ENCODE measurements at regions not wholly inside any gene's neighbourhood (a gene's known extent, or its start where the extent isn't known, plus 50 kb on each side); places are given as distances from the start of the nearest gene placed in this dataset.

DNA sequence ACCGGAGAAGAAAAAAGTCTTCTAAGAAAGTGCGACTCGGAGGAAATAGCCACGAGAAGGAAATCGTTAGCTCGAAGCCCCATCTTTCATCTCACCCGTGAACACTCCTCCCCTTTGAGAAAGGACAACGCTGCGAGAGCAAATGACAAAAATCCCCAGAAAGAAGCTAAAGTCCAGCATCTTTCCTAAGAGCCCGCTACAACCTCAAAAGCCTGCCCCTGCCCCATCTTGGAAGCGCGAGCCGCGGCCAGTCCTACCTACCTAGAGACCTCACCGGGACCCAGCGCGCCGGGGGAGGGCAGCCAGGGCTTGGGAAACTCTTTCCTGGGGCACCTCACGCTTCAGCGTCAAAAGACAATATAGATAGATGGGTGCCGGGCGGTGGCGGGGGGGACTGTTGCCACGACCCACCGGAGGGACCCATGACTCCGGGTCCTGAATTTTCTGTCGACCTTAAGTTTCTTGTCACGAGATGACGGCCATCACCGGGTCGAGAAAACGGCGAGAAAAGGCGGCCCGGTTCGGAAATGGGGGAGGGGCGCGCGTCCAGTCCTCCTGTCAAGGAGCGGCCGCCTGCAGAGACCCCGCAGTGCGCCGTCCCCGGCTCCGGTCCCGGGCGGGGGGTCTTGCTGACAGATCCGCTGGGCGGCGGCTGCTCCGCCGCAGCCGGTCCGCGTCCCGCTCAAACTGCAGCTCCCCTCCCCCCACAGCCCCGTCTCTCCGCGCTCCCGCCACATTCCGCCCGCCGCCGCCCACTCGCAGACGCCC is 65.9 kb downstream of the KCNRG start:
- no peaks in the 10 kb centered on the region for H3K36me3 ChIP-seq (ENCODE audit: insufficient read depth, low read length)
- H3K9me3 ChIP-seq (ENCODE audit: low read depth, low read length), result no peaks in the 10 kb centered on the region
- peak; percentile 57 for DNase-seq (ENCODE audit: insufficient read length, low spot score, missing footprints)
- TF ChIP-seq, protein P1, sequence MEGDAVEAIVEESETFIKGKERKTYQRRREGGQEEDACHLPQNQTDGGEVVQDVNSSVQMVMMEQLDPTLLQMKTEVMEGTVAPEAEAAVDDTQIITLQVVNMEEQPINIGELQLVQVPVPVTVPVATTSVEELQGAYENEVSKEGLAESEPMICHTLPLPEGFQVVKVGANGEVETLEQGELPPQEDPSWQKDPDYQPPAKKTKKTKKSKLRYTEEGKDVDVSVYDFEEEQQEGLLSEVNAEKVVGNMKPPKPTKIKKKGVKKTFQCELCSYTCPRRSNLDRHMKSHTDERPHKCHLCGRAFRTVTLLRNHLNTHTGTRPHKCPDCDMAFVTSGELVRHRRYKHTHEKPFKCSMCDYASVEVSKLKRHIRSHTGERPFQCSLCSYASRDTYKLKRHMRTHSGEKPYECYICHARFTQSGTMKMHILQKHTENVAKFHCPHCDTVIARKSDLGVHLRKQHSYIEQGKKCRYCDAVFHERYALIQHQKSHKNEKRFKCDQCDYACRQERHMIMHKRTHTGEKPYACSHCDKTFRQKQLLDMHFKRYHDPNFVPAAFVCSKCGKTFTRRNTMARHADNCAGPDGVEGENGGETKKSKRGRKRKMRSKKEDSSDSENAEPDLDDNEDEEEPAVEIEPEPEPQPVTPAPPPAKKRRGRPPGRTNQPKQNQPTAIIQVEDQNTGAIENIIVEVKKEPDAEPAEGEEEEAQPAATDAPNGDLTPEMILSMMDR (IDR thresholded peaks at IDR 0.05; ENCODE audit: extremely low read depth, low read depth, low read length), result no peak
- peak overlapping the region; percentile 85 for H3K4me3 ChIP-seq (ENCODE audit: insufficient read depth, low read length)
- peak overlapping the region; percentile 80 for H2AFZ ChIP-seq (ENCODE audit: low read length)
- H3K4me1 ChIP-seq (ENCODE audit: insufficient read depth, low read length), result peaks cover 30% of the 10 kb centered on the region
- H3K27me3 ChIP-seq (ENCODE audit: insufficient read depth, low read length), result no peaks in the 10 kb centered on the region
- H3K4me2 ChIP-seq (ENCODE audit: insufficient read depth, low read length), result peak overlapping the region; percentile 88
- peaks cover 86% of the 10 kb centered on the region for H3K79me2 ChIP-seq (ENCODE audit: insufficient read depth, low read length)
- H3K27ac ChIP-seq (ENCODE audit: low read depth, low read length), result peak overlapping the region; percentile 89
- peaks cover 2% of the 10 kb centered on the region for H4K20me1 ChIP-seq (ENCODE audit: insufficient read depth, low read length)

DNA sequence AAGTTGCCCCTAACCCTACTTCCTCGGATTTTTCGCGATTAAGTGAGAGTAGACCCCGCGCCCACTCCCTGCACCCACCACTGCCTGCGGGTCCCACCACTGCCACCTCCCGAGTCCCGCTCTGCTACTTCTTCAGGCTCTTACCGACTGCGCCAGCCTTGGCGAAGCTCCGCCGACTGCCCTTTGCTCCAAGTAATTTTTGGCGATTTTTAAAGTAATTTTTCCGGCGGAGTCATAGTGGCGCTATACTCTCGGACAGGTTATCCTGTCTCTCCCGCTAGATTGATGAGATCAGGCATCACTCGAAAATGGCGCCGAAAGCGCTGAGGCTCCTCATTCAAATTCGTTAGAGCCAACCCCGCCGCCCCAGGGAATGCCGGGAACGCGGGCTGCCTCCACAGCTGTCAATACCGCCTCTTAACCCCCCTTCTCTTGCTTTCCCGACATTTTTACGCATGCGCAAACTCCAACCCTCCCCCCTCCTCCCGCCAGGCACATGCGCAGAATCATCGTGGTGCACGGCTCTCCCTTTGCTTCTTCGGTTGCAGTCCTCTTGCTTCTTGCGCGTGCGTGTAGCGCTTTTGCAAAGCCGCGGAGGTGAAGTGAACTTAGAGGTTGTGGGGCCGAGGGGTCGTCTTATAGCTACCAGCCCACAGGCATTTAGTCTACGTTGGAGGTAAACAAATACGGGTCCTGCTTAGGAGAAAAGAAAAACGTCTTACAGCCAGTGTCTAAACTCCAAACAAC is 66.6 kb downstream of the KCNRG start:
- peaks cover 2% of the 10 kb centered on the region for H4K20me1 ChIP-seq (ENCODE audit: insufficient read depth, low read length)
- H3K79me2 ChIP-seq (ENCODE audit: insufficient read depth, low read length), result peaks cover 85% of the 10 kb centered on the region
- H3K9me3 ChIP-seq (ENCODE audit: low read depth, low read length), result no peaks in the 10 kb centered on the region
- DNase-seq (ENCODE audit: insufficient read length, low spot score, missing footprints), result peak; percentile 93
- peak overlapping the region; percentile 85 for H3K4me3 ChIP-seq (ENCODE audit: insufficient read depth, low read length)
- TF ChIP-seq, protein P1 (IDR thresholded peaks at IDR 0.05; ENCODE audit: extremely low read depth, low read depth, low read length), result no peak
- H3K27ac ChIP-seq (ENCODE audit: low read depth, low read length), result peak overlapping the region; percentile 89
- peaks cover 23% of the 10 kb centered on the region for H3K4me1 ChIP-seq (ENCODE audit: insufficient read depth, low read length)
- peaks cover 5% of the 10 kb centered on the region for H3K36me3 ChIP-seq (ENCODE audit: insufficient read depth, low read length)
- no peaks in the 10 kb centered on the region for H3K27me3 ChIP-seq (ENCODE audit: insufficient read depth, low read length)
- peak overlapping the region; percentile 96 for H3K4me2 ChIP-seq (ENCODE audit: insufficient read depth, low read length)
- peak overlapping the region; percentile 94 for H2AFZ ChIP-seq (ENCODE audit: low read length)

DNA sequence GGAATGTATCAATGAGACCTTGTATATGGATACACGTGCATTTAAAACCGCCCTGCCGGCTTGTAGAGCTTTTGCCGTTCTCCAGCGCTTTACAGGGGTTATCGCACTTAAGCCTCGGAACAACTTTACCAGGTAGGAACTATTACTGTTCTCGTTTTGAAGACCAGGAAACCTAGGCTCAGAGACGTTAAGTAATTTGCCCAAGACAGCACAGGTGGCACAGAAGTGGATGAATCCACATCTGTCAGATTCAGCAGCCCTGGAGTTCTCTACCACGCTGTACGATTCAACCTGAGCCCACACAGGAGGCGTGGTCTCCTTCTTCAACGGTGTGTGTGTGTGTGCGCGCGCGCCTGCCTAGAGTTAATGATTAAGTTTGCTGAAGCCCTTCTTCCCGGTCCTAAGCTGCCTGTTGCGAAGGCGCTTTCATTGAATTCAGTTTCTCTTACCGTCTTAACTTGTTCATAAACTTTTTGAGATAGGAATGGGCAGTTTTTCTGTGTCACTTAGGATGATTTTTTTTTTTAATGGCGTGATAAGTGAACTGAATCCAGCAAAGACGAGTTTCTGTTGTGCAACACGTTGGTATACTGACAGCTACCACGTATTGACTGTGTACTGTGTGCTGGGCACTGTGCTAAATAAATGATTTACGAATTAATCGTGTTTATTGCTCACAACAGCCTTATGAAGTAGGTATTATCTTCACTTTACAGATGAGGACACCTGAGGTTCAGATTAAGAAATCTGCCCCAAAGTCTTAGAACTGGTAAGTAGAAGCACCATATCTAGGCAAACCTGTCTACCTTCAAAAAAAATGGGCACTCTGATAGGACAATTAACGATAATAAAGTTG is 67.4 kb downstream of the KCNRG start:
- H3K27ac ChIP-seq (ENCODE audit: low read depth, low read length), result peak overlapping the region; percentile 82
- peaks cover 85% of the 10 kb centered on the region for H3K79me2 ChIP-seq (ENCODE audit: insufficient read depth, low read length)
- H3K4me2 ChIP-seq (ENCODE audit: insufficient read depth, low read length), result peak overlapping the region; percentile 96
- H4K20me1 ChIP-seq (ENCODE audit: insufficient read depth, low read length), result peaks cover 2% of the 10 kb centered on the region
- peak overlapping the region; percentile 85 for H3K4me3 ChIP-seq (ENCODE audit: insufficient read depth, low read length)
- no peaks in the 10 kb centered on the region for H3K27me3 ChIP-seq (ENCODE audit: insufficient read depth, low read length)
- H2AFZ ChIP-seq (ENCODE audit: low read length), result peak overlapping the region; percentile 94
- TF ChIP-seq, protein P1 (IDR thresholded peaks at IDR 0.05; ENCODE audit: extremely low read depth, low read depth, low read length), result no peak
- DNase-seq (ENCODE audit: insufficient read length, low spot score, missing footprints), result peak; percentile 69
- H3K9me3 ChIP-seq (ENCODE audit: low read depth, low read length), result no peaks in the 10 kb centered on the region
- H3K36me3 ChIP-seq (ENCODE audit: insufficient read depth, low read length), result peaks cover 5% of the 10 kb centered on the region
- peaks cover 23% of the 10 kb centered on the region for H3K4me1 ChIP-seq (ENCODE audit: insufficient read depth, low read length)

All from osteoblast (primary cell).